ENCODE measurements at regions not wholly inside any gene's neighbourhood (a gene's known extent, or its start where the extent isn't known, plus 50 kb on each side); places are given as distances from the start of the nearest gene placed in this dataset.

- ATAC-seq (ENCODE audit: insufficient read depth, low FRiP score), result no peak
Measured at GRCh38 chr3:74107451-74107850, 482.7 kb upstream of the PDZRN3 start.

DNA sequence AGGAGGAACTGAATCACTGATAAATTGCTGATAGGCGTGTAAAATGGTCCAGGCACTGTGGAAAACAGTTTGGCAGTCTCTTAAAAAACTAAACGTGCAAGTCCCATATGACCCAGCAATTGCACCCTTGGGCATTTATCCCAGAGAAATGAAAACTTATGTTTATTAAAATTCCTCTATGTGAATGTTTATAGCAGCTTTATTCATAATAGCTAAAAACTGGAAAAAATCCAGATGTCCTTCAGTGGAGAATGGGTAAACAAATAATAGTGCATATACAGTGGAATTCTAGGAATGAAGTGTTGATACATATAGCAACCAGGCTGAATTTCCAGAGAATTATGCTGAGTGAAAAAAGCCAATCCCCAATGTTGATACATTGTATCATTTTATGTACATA is 482.2 kb upstream of the PDZRN3 start:
- 45 to 69% methylated on average over 2 of the region's 2 CpGs for WGBS, 2 donors
- ATAC-seq (ENCODE audit: insufficient read depth, low FRiP score) (no peak), DNase-seq (peak; percentile 66 to 98 (median 97))
- no peak overlapping the region for H3K4me3 ChIP-seq
- TF ChIP-seq, protein P1, sequence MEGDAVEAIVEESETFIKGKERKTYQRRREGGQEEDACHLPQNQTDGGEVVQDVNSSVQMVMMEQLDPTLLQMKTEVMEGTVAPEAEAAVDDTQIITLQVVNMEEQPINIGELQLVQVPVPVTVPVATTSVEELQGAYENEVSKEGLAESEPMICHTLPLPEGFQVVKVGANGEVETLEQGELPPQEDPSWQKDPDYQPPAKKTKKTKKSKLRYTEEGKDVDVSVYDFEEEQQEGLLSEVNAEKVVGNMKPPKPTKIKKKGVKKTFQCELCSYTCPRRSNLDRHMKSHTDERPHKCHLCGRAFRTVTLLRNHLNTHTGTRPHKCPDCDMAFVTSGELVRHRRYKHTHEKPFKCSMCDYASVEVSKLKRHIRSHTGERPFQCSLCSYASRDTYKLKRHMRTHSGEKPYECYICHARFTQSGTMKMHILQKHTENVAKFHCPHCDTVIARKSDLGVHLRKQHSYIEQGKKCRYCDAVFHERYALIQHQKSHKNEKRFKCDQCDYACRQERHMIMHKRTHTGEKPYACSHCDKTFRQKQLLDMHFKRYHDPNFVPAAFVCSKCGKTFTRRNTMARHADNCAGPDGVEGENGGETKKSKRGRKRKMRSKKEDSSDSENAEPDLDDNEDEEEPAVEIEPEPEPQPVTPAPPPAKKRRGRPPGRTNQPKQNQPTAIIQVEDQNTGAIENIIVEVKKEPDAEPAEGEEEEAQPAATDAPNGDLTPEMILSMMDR (IDR thresholded peaks at IDR 0.05; ENCODE audit: control extremely low read depth, extremely low read depth), result no peak
- peaks cover 0 to 27% (median 6%) of the 10 kb centered on the region in 5 donors for H3K4me1 ChIP-seq (ENCODE audit: control insufficient read depth in 5 of 5, insufficient read depth in 5 of 5, low read length in 5 of 5)
- no peaks in the 10 kb centered on the region for H3K27me3 ChIP-seq (ENCODE audit: control insufficient read depth in 3 of 3, insufficient read depth in 3 of 3, low read length in 2 of 3)
- H3K27ac ChIP-seq (ENCODE audit: low read depth in 1 of 2, low read length in 1 of 2), result no peak overlapping the region
- H3K36me3 ChIP-seq (ENCODE audit: control insufficient read depth in 4 of 4, insufficient read depth in 4 of 4, low read length in 4 of 4), result no peaks in the 10 kb centered on the region
- no peaks in the 10 kb centered on the region for H3K9me3 ChIP-seq (ENCODE audit: control insufficient read depth in 4 of 4, insufficient read depth in 3 of 4, low read length in 3 of 4)
- no peak overlapping the region for H3K9ac ChIP-seq (ENCODE audit: insufficient read depth in 1 of 2, low read length in 2 of 2)

More at GRCh38 chr3:74107451-74107850, 482.7 kb upstream of the PDZRN3 start:
- peak in 2 of 3 donors; percentile 47 to 80 for DNase-seq
- Histone ChIP-seq H3K4me1 (ENCODE audit: control insufficient read depth in 5 of 5, insufficient read depth in 5 of 5, low read length in 5 of 5) (peaks cover 0 to 27% (median 6%) of the 10 kb centered on the region in 5 donors), H3K36me3 (ENCODE audit: control insufficient read depth in 4 of 4, insufficient read depth in 4 of 4, low read length in 4 of 4) (no peaks in the 10 kb centered on the region), H3K27ac (ENCODE audit: low read depth in 1 of 2, low read length in 1 of 2) (no peak overlapping the region), H3K4me3 (no peak overlapping the region), H3K9ac (ENCODE audit: insufficient read depth in 1 of 2, low read length in 2 of 2) (peak overlapping the region in 1 of 2 donors; percentile 4), H3K9me3 (ENCODE audit: control insufficient read depth in 4 of 4, insufficient read depth in 3 of 4, low read length in 3 of 4) (no peaks in the 10 kb centered on the region), H3K27me3 (ENCODE audit: control insufficient read depth in 3 of 3, insufficient read depth in 3 of 3, low read length in 2 of 3) (no peaks in the 10 kb centered on the region)
- 67 to 89% methylated on average over 2 of the region's 2 CpGs for WGBS, 2 donors
- TF ChIP-seq, protein P1 (IDR thresholded peaks at IDR 0.05; ENCODE audit: control extremely low read depth, extremely low read depth), result no peak

DNA sequence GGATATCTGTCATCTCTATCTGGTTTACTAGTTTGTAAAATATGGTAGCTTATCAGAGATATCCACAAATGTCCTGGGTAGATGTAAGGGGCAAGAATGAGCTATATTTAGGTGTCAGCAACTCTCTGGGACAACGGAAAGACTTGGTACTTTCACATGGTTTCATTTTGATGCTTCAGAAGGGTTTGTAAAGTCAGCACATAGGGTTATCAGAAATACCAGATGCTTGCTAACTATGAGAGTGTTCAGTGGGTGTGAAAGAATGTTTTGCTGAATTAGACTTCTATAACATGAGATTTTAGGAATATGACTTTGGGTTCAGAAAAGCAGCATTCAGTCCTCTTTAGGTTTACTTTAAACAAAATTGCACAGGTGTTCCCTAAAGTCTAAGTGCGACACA is 466.5 kb upstream of the PDZRN3 start:
- Histone ChIP-seq H3K27me3 (ENCODE audit: control insufficient read depth in 3 of 3, insufficient read depth in 3 of 3, low read length in 2 of 3) (no peaks in the 10 kb centered on the region), H3K9ac (ENCODE audit: insufficient read depth in 1 of 2, low read length in 2 of 2) (peak overlapping the region in 1 of 2 donors; percentile 13), H3K36me3 (ENCODE audit: control insufficient read depth in 4 of 4, insufficient read depth in 4 of 4, low read length in 4 of 4) (no peaks in the 10 kb centered on the region), H3K9me3 (ENCODE audit: control insufficient read depth in 4 of 4, insufficient read depth in 3 of 4, low read length in 3 of 4) (no peaks in the 10 kb centered on the region), H3K4me3 (no peak overlapping the region), H3K4me1 (ENCODE audit: control insufficient read depth in 5 of 5, insufficient read depth in 5 of 5, low read length in 5 of 5) (peaks cover 0 to 12% (median 7%) of the 10 kb centered on the region in 5 donors), H3K27ac (ENCODE audit: low read depth in 1 of 2, low read length in 1 of 2) (no peak overlapping the region)
- ATAC-seq (ENCODE audit: insufficient read depth, low FRiP score) (no peak), DNase-seq (peak in 1 of 3 donors; percentile 14)
- WGBS, 2 donors, result 50 to 66% methylated on average over 2 of the region's 2 CpGs
- TF ChIP-seq, protein P1 (IDR thresholded peaks at IDR 0.05; ENCODE audit: control extremely low read depth, extremely low read depth), result no peak

DNA sequence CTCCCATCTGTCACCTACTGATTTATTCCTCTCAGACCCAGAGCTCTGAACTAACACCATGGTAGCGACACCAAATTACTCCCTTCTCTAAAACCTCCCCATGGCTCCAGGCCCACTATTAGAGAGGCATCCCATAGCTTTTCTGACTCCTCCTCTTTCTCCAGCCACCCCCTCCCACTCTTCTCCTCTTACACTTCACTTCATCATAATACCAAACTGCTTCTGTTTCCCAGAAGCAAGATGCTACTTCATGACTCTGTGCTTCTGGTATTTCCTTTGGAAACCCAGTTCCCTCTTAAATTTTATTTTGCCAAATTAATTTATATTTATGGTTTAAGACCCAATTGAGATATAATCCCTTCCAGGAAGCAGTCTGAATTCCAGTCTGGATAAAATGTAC is 465.1 kb upstream of the PDZRN3 start:
- ATAC-seq (ENCODE audit: insufficient read depth, low FRiP score) (no peak), DNase-seq (peak; percentile 44 to 60 (median 57))
- H3K36me3 ChIP-seq (ENCODE audit: control insufficient read depth in 4 of 4, insufficient read depth in 4 of 4, low read length in 4 of 4), result no peaks in the 10 kb centered on the region
- H3K4me3 ChIP-seq, result no peak overlapping the region
- H3K27ac ChIP-seq (ENCODE audit: low read depth in 1 of 2, low read length in 1 of 2), result no peak overlapping the region
- H3K27me3 ChIP-seq (ENCODE audit: control insufficient read depth in 3 of 3, insufficient read depth in 3 of 3, low read length in 2 of 3), result no peaks in the 10 kb centered on the region
- TF ChIP-seq, protein P1 (IDR thresholded peaks at IDR 0.05; ENCODE audit: control extremely low read depth, extremely low read depth), result no peak
- 61 to 73% methylated on average over 1 of the region's 1 CpG for WGBS, 2 donors
- H3K9me3 ChIP-seq (ENCODE audit: control insufficient read depth in 4 of 4, insufficient read depth in 3 of 4, low read length in 3 of 4), result no peaks in the 10 kb centered on the region
- H3K4me1 ChIP-seq (ENCODE audit: control insufficient read depth in 5 of 5, insufficient read depth in 5 of 5, low read length in 5 of 5), result peaks cover 0 to 12% (median 7%) of the 10 kb centered on the region in 5 donors
- H3K9ac ChIP-seq (ENCODE audit: insufficient read depth in 1 of 2, low read length in 2 of 2), result no peak overlapping the region

All from lung (tissue), 11 donors.